HG03565 (cell line): ENCODE measurements at regions not wholly inside any gene's neighbourhood (a gene's known extent, or its start where the extent isn't known, plus 50 kb on each side); places are given as distances from the start of the nearest gene placed in this dataset.

Source experiments
- ATAC-seq: cut with Tn5 transposase; IDR thresholded peaks from one replicate; pipeline ENCODE4 v1.9.1; 2021; ENCODE audit warnings: mild to moderate bottlenecking, moderate library complexity; ENCODE audit not compliant: unreplicated experiment

GRCh38 chr13:70714993-70715392, 606.7 kb upstream of the KLHL1 start:
- ATAC-seq, result no peak

GRCh38 chr13:70708775-70709174, 600.5 kb upstream of the KLHL1 start:
- no peak for ATAC-seq

- ATAC-seq, result no peak
Observed at GRCh38 chr13:70703755-70704154, 595.5 kb upstream of the KLHL1 start.

- ATAC-seq, result no peak
Observed at GRCh38 chr13:70694996-70695715, 586.9 kb upstream of the KLHL1 start.

GRCh38 chr13:70668983-70669382, 560.7 kb upstream of the KLHL1 start:
- no peak for ATAC-seq

- no peak for ATAC-seq
Observed at GRCh38 chr13:70668293-70668692, 560.0 kb upstream of the KLHL1 start.

GRCh38 chr13:70666883-70667556, 558.8 kb upstream of the KLHL1 start:
- no peak for ATAC-seq

- no peak for ATAC-seq
Observed at GRCh38 chr13:70662231-70662940, 554.1 kb upstream of the KLHL1 start.

- ATAC-seq, result no peak
Observed at GRCh38 chr13:70644052-70644451, 535.8 kb upstream of the KLHL1 start.

GRCh38 chr13:70634893-70635292, 526.6 kb upstream of the KLHL1 start:
- ATAC-seq, result no peak

GRCh38 chr13:70630247-70630646, 522.0 kb upstream of the KLHL1 start:
- no peak for ATAC-seq

GRCh38 chr13:70623239-70623638, 515.0 kb upstream of the KLHL1 start:
- peak; percentile 57 for ATAC-seq

- ATAC-seq, result no peak
Observed at GRCh38 chr13:70622796-70623195, 514.5 kb upstream of the KLHL1 start.

- ATAC-seq, result no peak
Observed at GRCh38 chr13:70619936-70620335, 511.7 kb upstream of the KLHL1 start.

GRCh38 chr13:70616847-70617246, 508.6 kb upstream of the KLHL1 start:
- no peak for ATAC-seq

GRCh38 chr13:70613295-70613694, 505.0 kb upstream of the KLHL1 start:
- ATAC-seq, result no peak

GRCh38 chr13:70612881-70613280, 504.6 kb upstream of the KLHL1 start:
- no peak for ATAC-seq

GRCh38 chr13:70604448-70604847, 496.2 kb upstream of the KLHL1 start:
- no peak for ATAC-seq

- ATAC-seq, result no peak
Observed at GRCh38 chr13:70593716-70594115, 485.5 kb upstream of the KLHL1 start.

GRCh38 chr13:70585109-70585508, 476.9 kb upstream of the KLHL1 start:
- no peak for ATAC-seq

- no peak for ATAC-seq
Observed at GRCh38 chr13:70580825-70581224, 472.6 kb upstream of the KLHL1 start.

GRCh38 chr13:70579941-70580340, 471.7 kb upstream of the KLHL1 start:
- no peak for ATAC-seq
